Activated CD4-positive, CD25-positive, alpha-beta regulatory T cell treated with anti-CD3 and anti-CD28 coated beads, Interleukin-2, amount 50 U/mL, for 24 hours (primary cell): ENCODE measurements at regions not wholly inside any gene's neighbourhood (a gene's known extent, or its start where the extent isn't known, plus 50 kb on each side); places are given as distances from the start of the nearest gene placed in this dataset.
A peak's percentile ranks its signal among the peaks of the same experiment; 100 is the strongest.

Source experiments
- ATAC-seq, 2 donors: fragments of 150-1000 bp; cut with Tn5 transposase; one replicate each; pipeline ENCODE4 v1.10.0; 2021; ENCODE audit warnings: mild to moderate bottlenecking in 1 of 2, moderate library complexity in 1 of 2

DNA sequence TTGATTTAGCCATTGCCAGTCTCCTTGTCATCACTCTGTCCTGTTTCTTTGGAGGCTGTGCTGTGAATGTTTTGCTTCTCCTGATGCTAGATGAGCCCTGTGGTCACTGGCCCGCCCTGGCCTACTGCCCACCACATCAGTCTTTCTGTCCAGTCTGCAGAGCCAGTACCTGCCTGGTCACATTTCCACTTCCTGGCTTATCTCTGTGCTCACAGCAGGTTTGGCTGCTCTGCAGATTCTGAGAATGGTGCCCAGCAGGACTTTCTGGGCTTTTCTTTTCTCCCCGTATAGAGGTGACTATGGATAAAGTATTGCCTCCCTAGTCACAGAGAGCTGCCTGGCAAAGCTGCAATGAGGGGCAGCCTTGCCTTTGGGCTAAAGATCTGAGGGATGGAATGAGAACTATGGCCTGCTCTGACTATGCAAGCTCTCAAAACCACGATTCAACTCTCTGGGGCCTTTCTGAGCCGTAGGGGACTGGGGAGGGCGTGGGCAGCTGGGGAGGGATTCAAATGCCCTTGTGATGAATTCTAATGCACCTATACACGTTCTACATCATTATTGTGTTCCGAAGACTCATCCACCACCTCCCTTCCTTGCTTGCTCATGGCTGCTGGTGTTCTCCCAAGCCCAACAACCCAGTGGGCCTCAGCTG lies 410.4 kb upstream of the NPVF start:
- no peak for ATAC-seq

DNA sequence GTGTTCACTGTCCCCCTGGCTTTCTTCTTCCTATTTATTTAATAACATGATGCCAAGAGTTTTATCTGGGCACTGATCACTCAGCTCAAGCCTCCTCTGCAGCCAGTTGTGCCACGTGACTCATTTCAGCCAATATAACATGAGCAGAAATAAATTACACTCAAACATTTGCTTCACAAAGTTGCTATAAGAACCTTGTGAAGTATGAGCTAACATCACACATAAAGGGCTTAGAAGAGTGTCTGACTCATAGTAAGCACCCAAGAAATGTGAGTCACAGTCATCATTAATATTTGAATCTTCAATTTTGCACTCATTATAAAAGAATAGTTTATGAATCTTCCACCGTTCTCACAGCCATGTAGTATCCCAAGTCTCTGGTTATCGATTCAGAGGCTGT lies 414.6 kb upstream of the NPVF start:
- ATAC-seq: no peak

DNA sequence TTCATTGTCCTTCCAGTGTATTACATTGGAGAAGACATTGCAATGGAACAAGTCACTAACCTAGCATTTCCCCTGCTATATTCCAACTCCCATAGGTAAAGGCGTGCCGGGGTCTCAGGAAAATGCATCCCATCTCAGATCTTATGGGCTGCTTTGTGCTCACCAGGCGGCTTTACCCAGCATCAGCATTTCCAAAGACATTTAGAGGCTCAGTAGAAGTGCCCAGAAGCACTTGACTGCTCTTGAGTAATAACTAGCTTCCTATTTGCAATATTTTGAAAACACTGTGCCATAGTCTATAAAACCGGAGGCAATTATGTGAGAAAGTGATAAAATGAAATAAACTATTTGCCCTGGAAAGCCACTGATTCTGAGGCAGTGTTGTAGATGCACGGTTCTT lies 415.0 kb upstream of the NPVF start:
- ATAC-seq: no peak

- no peak for ATAC-seq
Measured at GRCh38 chr7:25643770-25644394, 415.6 kb upstream of the NPVF start.

DNA sequence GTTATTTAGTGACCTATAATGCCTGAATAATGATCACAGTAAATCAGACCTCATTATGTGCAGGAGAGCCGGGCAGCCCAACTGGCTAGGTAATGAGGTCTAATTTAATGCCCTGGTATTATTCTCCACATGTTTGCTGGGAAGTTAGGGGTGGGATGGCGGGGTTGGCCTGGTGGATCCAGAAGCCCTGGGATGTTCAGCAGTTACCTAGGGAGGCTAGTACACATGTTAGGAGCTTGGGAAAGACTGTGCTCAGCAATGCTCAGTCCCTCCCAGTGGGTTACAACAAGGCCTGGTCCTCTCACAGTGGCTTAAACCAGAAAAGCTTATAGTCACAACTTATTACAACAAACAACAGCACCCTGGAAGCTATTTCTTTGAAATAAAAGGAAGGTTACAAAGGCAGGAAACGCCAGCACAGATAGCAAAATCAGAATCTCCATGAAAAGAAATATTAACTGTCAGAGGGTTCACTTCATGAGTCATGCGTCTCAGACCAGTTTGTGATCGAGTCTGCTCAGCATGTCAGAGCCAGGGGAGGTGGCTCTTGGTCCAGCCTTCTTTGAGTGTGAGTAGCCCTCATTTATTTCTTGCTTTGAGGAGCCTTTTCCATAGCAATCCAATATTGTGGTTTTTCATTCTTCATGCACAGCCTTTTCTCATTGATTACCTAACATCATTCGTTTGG lies 418.6 kb upstream of the NPVF start:
- no peak for ATAC-seq

- ATAC-seq: no peak
Measured at GRCh38 chr7:25647872-25648271, 419.6 kb upstream of the NPVF start.

- no peak for ATAC-seq
Measured at GRCh38 chr7:25652366-25652765, 424.1 kb upstream of the NPVF start.

DNA sequence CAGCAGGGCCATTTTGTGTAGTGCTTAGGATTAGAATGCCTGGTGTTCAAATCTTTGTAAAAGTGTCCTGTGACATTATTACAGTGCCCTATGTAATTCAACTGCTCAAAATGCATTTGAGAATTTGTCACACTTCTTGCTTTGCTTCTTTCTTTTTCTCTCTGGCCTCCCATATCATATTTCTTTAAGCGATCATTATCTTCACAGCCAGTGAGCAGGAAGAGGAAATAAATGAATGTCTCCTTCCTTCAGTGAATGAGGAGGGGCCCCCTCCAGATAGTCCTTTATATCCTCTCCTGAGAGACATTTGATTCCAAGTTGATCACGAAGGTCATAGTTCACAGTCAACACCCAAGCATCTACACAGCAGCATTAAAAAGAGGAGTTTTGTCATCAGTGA lies 425.1 kb upstream of the NPVF start:
- ATAC-seq: no peak

DNA sequence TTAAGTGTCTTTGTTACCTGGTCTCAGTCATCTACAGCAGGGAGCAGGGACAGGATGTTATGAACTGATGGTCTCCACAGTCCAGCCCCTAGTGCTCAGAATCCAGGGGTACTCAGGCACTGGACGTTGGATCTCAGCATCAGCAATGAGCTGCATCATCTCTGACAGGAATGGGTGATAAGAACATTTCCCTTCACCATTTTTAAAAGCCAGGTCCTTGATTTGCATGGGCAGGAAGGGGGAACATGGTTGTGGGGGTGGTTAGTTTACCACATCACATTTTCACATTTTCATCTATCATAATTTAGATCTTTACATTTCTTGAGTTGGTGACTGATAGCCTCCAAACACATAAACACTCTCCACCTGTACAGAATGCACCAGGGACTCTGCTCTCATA lies 427.8 kb upstream of the NPVF start:
- no peak for ATAC-seq

GRCh38 chr7:25656581-25657026 lies 428.3 kb upstream of the NPVF start:
- no peak for ATAC-seq

GRCh38 chr7:25658375-25658774 lies 430.1 kb upstream of the NPVF start:
- no peak for ATAC-seq

- ATAC-seq: no peak
Measured at GRCh38 chr7:25659841-25660240, 431.6 kb upstream of the NPVF start.

DNA sequence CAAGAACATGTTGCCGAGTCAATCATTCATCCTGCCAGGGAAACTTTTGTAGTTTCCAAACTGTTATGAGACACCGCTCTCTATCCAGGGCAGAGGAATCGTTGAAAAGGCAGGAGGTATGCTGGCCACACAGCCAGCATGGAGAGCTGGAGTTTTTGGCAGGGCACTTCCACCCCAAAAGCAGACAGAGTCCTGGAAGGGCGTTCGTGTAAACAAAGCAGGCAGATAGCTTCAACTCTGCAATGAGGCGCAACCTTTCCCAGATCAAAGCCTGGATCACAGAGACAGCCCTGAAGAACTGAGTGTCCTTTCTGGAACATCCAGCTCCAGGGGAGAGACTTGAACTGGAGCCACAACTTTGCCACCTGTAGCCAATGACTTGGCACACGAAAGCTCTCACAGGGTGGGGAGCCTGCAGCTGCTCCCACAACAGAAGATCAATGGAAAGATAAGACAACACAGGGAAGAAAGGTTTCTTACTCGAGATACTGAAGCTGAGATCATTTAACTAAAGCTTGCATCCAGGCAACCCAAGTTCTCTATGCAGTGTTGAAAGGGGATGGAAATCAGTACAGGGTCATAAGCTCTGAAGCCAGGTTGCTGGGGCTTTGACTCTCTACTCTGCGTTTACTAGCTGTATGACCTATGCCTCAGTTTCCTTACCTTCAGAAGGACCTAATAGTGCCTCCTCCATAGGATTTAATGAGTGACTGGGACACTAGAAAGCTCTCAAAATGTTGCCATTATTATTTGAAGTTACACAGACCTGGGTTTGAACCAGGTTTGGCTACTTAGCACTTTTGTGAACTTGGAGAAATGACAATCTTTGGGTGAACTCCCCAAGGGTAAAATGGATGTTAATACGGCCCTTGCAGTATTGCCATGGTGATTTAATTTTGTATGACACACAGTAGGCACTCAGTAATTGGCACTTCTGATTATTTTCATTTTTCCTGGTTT lies 434.8 kb upstream of the NPVF start:
- no peak for ATAC-seq

DNA sequence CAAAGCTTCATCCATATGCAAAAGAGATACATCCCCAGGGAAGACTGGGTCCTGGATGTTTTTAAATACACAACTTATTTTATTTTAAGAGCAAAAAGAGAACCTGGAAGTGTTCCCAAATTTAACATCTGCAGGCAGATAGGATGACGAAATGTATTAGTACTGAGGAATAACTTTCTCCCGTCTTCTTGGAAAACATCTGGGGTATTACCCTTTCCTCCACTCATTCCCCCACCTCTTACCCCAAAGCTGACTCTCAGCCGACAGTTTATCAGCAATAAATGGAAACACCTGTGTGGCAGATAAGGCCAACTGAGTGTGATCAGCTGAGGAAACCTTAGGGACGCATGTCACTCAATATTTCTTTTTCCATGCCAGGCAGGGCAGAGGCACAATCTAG lies 435.6 kb upstream of the NPVF start:
- no peak for ATAC-seq

DNA sequence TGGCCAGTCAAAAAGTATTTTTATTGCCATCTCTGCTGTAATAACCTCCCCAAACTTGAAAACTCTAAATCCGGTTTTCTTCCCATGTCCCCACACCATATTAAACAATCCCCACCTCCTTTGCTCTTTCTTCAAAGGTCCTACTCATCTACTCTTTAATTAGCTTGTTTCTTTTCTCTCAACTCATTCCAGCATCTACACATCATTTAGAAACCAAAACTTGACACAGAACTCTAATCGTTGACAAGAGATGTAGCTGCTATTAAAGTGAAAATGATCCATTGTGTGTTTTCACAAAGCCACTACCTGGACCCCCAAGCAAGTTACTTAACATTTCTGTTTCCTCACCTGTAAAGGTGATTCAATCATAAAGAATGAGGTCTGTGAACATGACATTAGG lies 436.3 kb upstream of the NPVF start:
- peak in 1 of 2 donors; percentile 17 for ATAC-seq

DNA sequence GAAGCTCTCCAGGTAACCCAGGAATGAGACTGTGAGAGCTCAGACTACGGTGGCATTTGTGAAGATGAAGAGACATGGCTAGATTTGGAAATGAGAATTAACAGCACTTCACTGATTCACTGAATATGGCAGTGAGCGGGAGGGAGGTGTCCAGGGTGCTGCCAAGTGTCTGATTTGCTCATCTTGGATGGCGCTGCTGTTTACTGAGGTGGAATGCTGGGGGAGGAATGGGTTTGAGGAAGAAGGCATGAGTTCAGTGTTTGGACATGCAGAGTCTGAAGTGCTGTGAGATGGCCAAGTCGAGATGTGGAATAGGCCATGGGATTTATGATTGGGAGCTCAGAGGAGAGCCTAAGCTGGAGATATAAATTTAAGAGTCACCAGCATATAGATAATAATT lies 437.1 kb upstream of the NPVF start:
- ATAC-seq: no peak

DNA sequence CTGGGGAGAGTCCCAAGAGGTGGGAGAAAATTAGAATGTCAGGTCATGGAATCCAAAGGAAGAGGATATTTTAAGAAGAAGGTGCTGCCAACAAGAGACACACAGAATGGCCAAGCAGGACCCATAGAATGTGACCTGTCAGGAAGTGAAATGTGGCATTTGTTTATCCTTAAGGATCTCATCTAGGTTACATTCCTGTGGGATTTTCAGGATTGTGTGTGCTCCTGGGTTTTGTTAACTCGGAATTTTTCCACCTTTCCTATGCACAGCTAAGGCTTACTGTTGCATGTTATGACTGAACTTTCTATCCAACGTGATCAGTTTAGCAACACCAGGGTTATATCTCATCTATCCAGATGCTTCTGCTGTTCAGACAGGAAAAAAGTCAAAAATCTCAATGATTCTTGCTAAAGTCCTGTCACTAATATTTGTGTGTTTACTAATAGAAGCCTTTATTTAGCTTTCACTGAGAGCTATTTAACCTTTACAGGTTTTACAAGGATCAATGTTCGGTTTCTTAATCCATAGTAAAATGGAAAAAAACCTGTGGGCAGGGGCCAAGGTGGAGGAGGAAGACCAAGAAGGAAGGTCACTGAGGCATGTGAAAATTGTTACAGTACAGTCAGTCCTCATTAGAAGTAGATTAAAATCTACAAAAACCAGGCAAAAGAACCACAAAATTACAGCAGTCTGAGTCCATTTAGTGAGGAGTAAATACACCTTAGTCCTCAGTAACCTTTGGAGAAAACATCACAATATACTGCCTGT lies 437.8 kb upstream of the NPVF start:
- no peak for ATAC-seq

DNA sequence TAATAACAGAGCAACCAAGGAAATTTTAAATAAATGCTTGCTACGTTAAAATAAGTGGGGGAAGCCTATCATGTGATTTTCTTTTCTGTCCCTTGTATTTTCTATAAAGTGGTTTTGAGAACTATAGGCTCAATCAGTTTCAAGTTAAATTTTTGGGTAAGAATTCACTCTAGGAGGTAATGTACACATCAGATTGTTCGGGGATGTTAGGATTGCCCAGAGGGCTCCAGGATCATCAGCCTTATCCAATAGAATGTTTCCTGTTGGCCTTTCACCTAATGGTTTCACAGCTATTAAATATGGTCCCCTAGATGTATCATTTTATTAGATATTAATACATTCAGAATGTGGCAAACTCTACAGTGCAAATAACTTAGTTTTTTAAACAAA lies 438.4 kb upstream of the NPVF start:
- no peak for ATAC-seq

DNA sequence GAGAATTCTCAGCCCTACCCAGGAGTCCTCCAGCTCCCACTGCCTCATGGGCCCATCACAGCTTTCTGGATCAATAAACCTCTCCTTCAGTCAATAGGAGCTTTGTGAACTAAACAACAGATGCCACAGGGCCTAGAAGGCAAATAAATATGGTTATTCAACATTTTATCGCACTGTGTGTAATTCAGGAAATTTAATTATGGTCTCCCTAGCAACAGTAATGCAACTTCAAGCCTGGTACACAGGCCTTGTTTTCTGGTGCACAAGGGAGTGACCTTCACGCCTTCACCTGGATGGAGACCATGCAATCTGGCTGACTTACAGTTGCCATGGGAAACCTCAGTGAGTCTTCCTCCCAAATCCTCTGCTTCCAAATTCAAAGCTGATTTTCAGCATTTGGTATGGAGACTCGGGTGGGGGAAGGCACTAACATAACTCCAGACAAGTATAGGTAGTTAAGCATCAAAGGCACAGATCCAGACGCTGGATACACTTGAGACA lies 441.0 kb upstream of the NPVF start:
- no peak for ATAC-seq

- ATAC-seq: no peak
Measured at GRCh38 chr7:25669961-25670841, 441.9 kb upstream of the NPVF start.

GRCh38 chr7:25671111-25671510 lies 442.8 kb upstream of the NPVF start:
- no peak for ATAC-seq
